Renal cortical epithelial cell (primary cell): ENCODE measurements at regions not wholly inside any gene's neighbourhood (a gene's known extent, or its start where the extent isn't known, plus 50 kb on each side); places are given as distances from the start of the nearest gene placed in this dataset.
"Not testable (repeated sequence)": the region's sequence is repeated elsewhere in the genome, so short reads cannot be mapped to it uniquely, and the experiment has no call there.

ENCODE experiments used
- DNase-seq: peaks from one replicate; pipeline ENCODE4 v3.0.0-alpha.2; 2011; ENCODE audit warnings: low read depth

DNA sequence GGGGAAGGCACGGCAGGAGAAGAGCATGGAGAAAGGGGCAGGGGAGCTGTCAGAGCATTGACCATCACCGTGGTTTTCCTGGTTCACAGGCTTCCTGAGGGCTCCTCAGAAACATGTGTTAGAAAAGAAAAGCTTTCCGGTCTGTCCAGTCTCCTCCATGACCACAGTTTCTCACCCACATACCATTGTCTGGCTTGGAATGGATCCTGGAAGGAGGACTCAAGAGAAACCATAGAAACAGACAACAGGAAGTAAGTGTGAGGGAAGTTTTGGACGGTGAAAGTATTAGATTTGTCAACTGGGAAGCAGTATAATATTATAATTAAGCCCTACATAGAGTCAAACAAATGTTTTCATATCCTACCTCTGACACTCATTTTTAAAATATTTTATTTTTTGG is 52.7 kb upstream of the NOTCH2NLA start:
- not testable (repeated sequence) for DNase-seq

DNA sequence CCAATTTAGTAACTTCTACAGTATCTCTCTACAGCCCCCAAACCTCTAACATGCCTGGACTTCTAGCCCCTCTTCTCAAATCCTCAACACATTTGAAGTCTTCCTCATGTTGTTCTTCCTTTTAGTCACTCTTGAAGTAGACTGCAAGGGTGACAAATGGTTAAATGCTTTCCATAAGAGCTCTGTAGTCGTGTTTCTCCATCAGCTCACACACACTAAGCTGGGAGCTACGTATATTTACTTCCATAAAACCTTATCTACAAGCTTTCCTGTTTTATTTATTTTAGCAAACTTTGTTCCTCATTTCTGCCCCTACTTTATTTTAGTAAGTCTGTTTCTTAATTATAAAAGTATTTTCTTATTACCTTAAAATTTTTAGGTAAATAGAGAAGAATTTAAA is 49.9 kb upstream of the NOTCH2NLA start:
- DNase-seq = not testable (repeated sequence)
